DMS 273 (cell line): ENCODE measurements at regions not wholly inside any gene's neighbourhood (a gene's known extent, or its start where the extent isn't known, plus 50 kb on each side); places are given as distances from the start of the nearest gene placed in this dataset.

ENCODE experiments used
- DNase-seq: peaks from one replicate; lab custom pipeline; 2025; ENCODE audit not compliant: unreplicated experiment; lab: John Stamatoyannopoulos, UW

GRCh38 chr2:150859877-150860276 lies 372.4 kb upstream of the RND3 start:
- no peak for DNase-seq

GRCh38 chr2:150859162-150859561 lies 371.7 kb upstream of the RND3 start:
- DNase-seq: no peak

- no peak for DNase-seq
Observed at GRCh38 chr2:150858382-150858781, 370.9 kb upstream of the RND3 start.

- no peak for DNase-seq
Observed at GRCh38 chr2:150856596-150857281, 369.3 kb upstream of the RND3 start.

- DNase-seq: no peak
Observed at GRCh38 chr2:150853263-150853662, 365.8 kb upstream of the RND3 start.

GRCh38 chr2:150850641-150851040 lies 363.2 kb upstream of the RND3 start:
- no peak for DNase-seq

- DNase-seq: no peak
Observed at GRCh38 chr2:150847578-150847977, 360.1 kb upstream of the RND3 start.

- no peak for DNase-seq
Observed at GRCh38 chr2:150846691-150847090, 359.2 kb upstream of the RND3 start.

- DNase-seq: no peak
Observed at GRCh38 chr2:150832686-150833085, 345.2 kb upstream of the RND3 start.

- DNase-seq: no peak
Observed at GRCh38 chr2:150824118-150824517, 336.7 kb upstream of the RND3 start.

- no peak for DNase-seq
Observed at GRCh38 chr2:150817422-150817821, 330.0 kb upstream of the RND3 start.

GRCh38 chr2:150812664-150813367 lies 325.3 kb upstream of the RND3 start:
- DNase-seq: no peak

GRCh38 chr2:150812066-150812465 lies 324.6 kb upstream of the RND3 start:
- DNase-seq: no peak

GRCh38 chr2:150811259-150811855 lies 323.9 kb upstream of the RND3 start:
- DNase-seq: peak; percentile 25

GRCh38 chr2:150809103-150809502 lies 321.6 kb upstream of the RND3 start:
- peak; percentile 78 for DNase-seq

- no peak for DNase-seq
Observed at GRCh38 chr2:150806336-150806735, 318.9 kb upstream of the RND3 start.

- no peak for DNase-seq
Observed at GRCh38 chr2:150803689-150804398, 316.4 kb upstream of the RND3 start.

- DNase-seq: no peak
Observed at GRCh38 chr2:150802635-150803034, 315.2 kb upstream of the RND3 start.

- peak; percentile 79 for DNase-seq
Observed at GRCh38 chr2:150796236-150796635, 308.8 kb upstream of the RND3 start.

GRCh38 chr2:150792780-150793300 lies 305.4 kb upstream of the RND3 start:
- peak; percentile 34 for DNase-seq

GRCh38 chr2:150791567-150791966 lies 304.1 kb upstream of the RND3 start:
- DNase-seq: no peak
